Suprapubic skin (tissue), 4 donors: ENCODE measurements at regions not wholly inside any gene's neighbourhood (a gene's known extent, or its start where the extent isn't known, plus 50 kb on each side); places are given as distances from the start of the nearest gene placed in this dataset.

Experiments used
- DNase-seq, 2 donors: peaks; one replicate each; pipeline ENCODE4 v3.0.0-alpha.2; 2019; ENCODE audit warnings: low spot score in 2 of 2
- H3K27ac ChIP-seq: fragments of 200-600 bp; sonication (generic); one replicate; pipeline ENCODE4 v1.5.1; 2019
- H3K27me3 ChIP-seq: fragments of 200-600 bp; sonication (generic); one replicate; pipeline ENCODE4 v1.5.1; 2019
- H3K36me3 ChIP-seq: fragments of 200-600 bp; sonication (generic); one replicate; pipeline ENCODE4 v1.5.1; 2019
- H3K4me1 ChIP-seq: fragments of 200-600 bp; sonication (generic); one replicate; pipeline ENCODE4 v1.5.1; 2019
- H3K4me3 ChIP-seq: fragments of 200-600 bp; sonication (generic); one replicate; pipeline ENCODE4 v1.5.1; 2019; ENCODE audit warnings: mild to moderate bottlenecking
- H3K9me3 ChIP-seq: fragments of 200-600 bp; sonication (generic); one replicate; pipeline ENCODE4 v1.5.1; 2019
- CTCF ChIP-seq, 2 donors: fragments of 200-600 bp in 1 of 2; fragments of 450-650 bp in 1 of 2; sonication (generic) in 1 of 2; IDR thresholded peaks; one replicate each; pipeline ENCODE4 v1.5.1; 2016 to 2019; ENCODE audit warnings: antibody characterized with exemption in 2 of 2, mild to moderate bottlenecking in 1 of 2, moderate library complexity in 1 of 2
- EP300 ChIP-seq: sonication (generic); formaldehyde crosslinking; IDR thresholded peaks from one replicate; pipeline ENCODE4 v1.6.1; 2017; ENCODE audit warnings: antibody characterized with exemption
- POLR2A ChIP-seq, 2 donors: fragments of 450-650 bp; IDR thresholded peaks; one replicate each; pipeline ENCODE4 v1.6.1; 2017; ENCODE audit warnings: antibody characterized with exemption in 2 of 2, mild to moderate bottlenecking in 2 of 2, moderate library complexity in 2 of 2
- POLR2AphosphoS5 ChIP-seq, 3 donors: sonication (generic); formaldehyde crosslinking; IDR thresholded peaks; one replicate each; pipeline ENCODE4 v1.6.1; 2017; ENCODE audit warnings: antibody characterized with exemption in 3 of 3
- WGBS: methylation state at CpG from one replicate; pipeline ENCODE4 v1.1.5; 2018; 5-methylcytosine and 5-hydroxymethylcytosine counted together

DNA sequence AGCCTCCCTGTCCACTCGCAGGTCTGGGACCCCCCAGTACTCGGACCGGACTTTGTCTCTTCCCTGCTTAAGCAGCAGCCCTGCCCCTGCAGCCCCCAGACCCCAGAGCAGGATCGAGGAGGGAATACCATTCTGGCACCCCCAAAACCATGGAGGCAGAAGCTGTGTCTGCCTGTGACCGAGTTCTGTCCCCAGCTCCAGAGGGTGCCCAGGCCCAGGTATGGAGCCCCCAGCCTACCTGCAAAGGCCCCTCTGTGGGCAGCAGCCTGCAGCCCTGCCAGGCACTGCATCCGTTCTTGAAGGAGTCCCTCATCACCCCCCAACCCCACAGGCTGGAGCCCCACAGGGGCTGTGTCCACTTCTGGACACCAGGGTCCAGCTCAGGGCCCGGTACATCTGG is 163.8 kb downstream of the BRD1 start:
- TF ChIP-seq POLR2AphosphoS5 (IDR thresholded peaks at IDR 0.05) (no peak), POLR2A (IDR thresholded peaks at IDR 0.05) (no peak), CTCF (IDR thresholded peaks at IDR 0.05) (no peak), EP300 (no peak)
- peak in 1 of 2 donors; percentile 69 for DNase-seq
- 100% methylated on average over 5 of the region's 7 CpGs for WGBS
- Histone ChIP-seq H3K9me3 (no peaks in the 10 kb centered on the region), H3K36me3 (no peaks in the 10 kb centered on the region), H3K27ac (no peak overlapping the region), H3K27me3 (peaks cover 65% of the 10 kb centered on the region), H3K4me3 (no peak overlapping the region), H3K4me1 (peaks cover 2% of the 10 kb centered on the region)

- Histone ChIP-seq H3K27ac (no peak overlapping the region), H3K4me3 (no peak overlapping the region), H3K9me3 (no peaks in the 10 kb centered on the region), H3K27me3 (peaks cover 63% of the 10 kb centered on the region), H3K4me1 (peaks cover 2% of the 10 kb centered on the region), H3K36me3 (no peaks in the 10 kb centered on the region)
- TF ChIP-seq POLR2A (IDR thresholded peaks at IDR 0.05): no peak
- no peak for TF ChIP-seq POLR2AphosphoS5 (IDR thresholded peaks at IDR 0.05)
- TF ChIP-seq CTCF (IDR thresholded peaks at IDR 0.05): no peak
- no peak for TF ChIP-seq EP300
- WGBS: 93% methylated on average over 16 of the region's 17 CpGs
- DNase-seq: peak in 1 of 2 donors; percentile 74
Measured at GRCh38 chr22:49663311-49663711, 164.4 kb downstream of the BRD1 start.

GRCh38 chr22:49662681-49663080 is 165.0 kb downstream of the BRD1 start:
- DNase-seq: peak in 1 of 2 donors; percentile 66
- Histone ChIP-seq H3K36me3 (no peaks in the 10 kb centered on the region), H3K27me3 (peaks cover 64% of the 10 kb centered on the region), H3K4me1 (peaks cover 2% of the 10 kb centered on the region), H3K27ac (no peak overlapping the region), H3K4me3 (no peak overlapping the region), H3K9me3 (no peaks in the 10 kb centered on the region)
- TF ChIP-seq CTCF (IDR thresholded peaks at IDR 0.05) (no peak), EP300 (no peak), POLR2AphosphoS5 (IDR thresholded peaks at IDR 0.05) (no peak), POLR2A (IDR thresholded peaks at IDR 0.05) (no peak)
- 79% methylated on average over 18 of the region's 18 CpGs for WGBS

DNA sequence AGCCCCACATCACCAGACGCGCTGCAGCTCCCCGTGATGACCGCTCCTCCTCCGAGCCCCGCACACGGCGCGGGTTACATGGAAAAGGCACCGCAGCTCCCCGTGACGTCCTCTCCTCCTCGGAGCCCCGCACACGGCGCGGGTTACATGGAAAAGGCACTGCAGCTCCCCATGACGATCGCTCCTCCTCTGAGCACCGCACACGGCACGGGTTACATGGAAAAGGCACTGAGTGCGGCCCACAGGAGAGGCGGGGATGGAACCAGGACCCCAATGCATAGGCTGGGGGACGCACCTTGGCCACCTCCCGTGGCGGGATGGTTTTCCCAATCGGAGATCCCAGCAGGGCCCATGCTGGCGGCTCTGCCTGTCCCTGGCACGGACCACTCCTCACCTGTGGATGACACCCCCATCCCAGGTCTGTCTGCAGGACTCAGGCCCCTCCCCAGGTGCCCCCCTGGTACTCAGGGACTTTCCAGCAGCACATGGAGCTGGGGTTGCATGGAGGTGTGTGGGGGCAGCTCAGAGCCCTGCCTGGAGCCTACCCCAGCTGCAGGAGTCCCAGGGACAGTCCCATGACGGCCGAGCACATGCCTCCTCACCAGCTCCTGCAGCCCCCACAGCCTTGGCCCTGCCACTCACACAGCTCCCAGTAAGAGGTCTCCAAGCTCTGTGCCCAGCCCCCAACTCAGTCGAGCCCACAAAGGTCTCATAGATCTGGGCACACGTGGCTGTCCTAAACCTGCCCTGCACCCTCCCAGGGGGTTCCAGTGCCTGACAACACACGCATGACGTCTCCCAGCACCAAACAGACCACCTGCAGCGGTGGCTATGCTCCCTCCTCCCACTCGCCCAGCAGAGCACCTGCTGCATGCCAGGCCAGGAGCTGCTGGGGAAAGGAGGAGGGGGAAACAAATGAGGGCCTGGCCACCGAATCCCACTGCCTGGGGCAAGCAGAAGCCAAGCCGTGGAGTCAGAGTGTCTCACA is 166.6 kb downstream of the BRD1 start:
- DNase-seq: peak; percentile 36 to 72
- TF ChIP-seq EP300 (no peak), POLR2A (IDR thresholded peaks at IDR 0.05) (no peak)
- whole genome bisulfite sequencing: 81% methylated on average over 24 of the region's 40 CpGs
- H3K27ac ChIP-seq: no peak overlapping the region
- H3K27me3 ChIP-seq: peaks cover 54% of the 10 kb centered on the region
- no peak overlapping the region for H3K4me3 ChIP-seq
- H3K4me1 ChIP-seq: no peaks in the 10 kb centered on the region
- H3K36me3 ChIP-seq: no peaks in the 10 kb centered on the region
- no peaks in the 10 kb centered on the region for H3K9me3 ChIP-seq

- WGBS: 85% methylated on average over 9 of the region's 16 CpGs
- peak; percentile 27 to 63 for DNase-seq
- Histone ChIP-seq H3K4me3 (no peak overlapping the region), H3K4me1 (no peaks in the 10 kb centered on the region), H3K36me3 (no peaks in the 10 kb centered on the region), H3K27me3 (peaks cover 56% of the 10 kb centered on the region), H3K27ac (no peak overlapping the region), H3K9me3 (no peaks in the 10 kb centered on the region)
- no peak for TF ChIP-seq CTCF (IDR thresholded peaks at IDR 0.05)
- TF ChIP-seq POLR2A (IDR thresholded peaks at IDR 0.05): no peak
- no peak for TF ChIP-seq EP300
Measured at GRCh38 chr22:49660321-49660720, 167.4 kb downstream of the BRD1 start.
